Central memory CD8-positive, alpha-beta T cell (primary cell): ENCODE measurements at regions not wholly inside any gene's neighbourhood (a gene's known extent, or its start where the extent isn't known, plus 50 kb on each side); places are given as distances from the start of the nearest gene placed in this dataset.

Source experiments
- ATAC-seq: fragments of 150-1000 bp; cut with Tn5 transposase; replicated peaks from 2 replicates; pipeline ENCODE4 v1.10.0; 2022; ENCODE audit warnings: mild to moderate bottlenecking, moderate FRiP score, moderate number of reproducible peaks; ENCODE audit not compliant: poor library complexity, severe bottlenecking; ENCODE audit errors: extremely low read depth
- DNase-seq, 2 donors: peaks; one replicate each; pipeline ENCODE4 v3.0.0; 2021; ENCODE audit warnings: low spot score in 2 of 2
- H3K27ac Mint-ChIP-seq: one replicate; pipeline ENCODE4 v1.8.0; 2022; ENCODE audit warnings: low read depth, mild to moderate bottlenecking, moderate library complexity, mixed read lengths
- H3K27me3 Mint-ChIP-seq: one replicate; pipeline ENCODE4 v1.8.0; 2022; ENCODE audit warnings: mixed read lengths
- H3K36me3 Mint-ChIP-seq: one replicate; pipeline ENCODE4 v1.8.0; 2022; ENCODE audit warnings: mild to moderate bottlenecking, moderate library complexity, mixed read lengths; ENCODE audit not compliant: insufficient read depth
- H3K4me1 Mint-ChIP-seq: one replicate; pipeline ENCODE4 v1.8.0; 2022; ENCODE audit warnings: mixed read lengths
- H3K4me3 Mint-ChIP-seq: one replicate; pipeline ENCODE4 v1.8.0; 2022; ENCODE audit warnings: mild to moderate bottlenecking, moderate library complexity, mixed read lengths
- H3K9me3 Mint-ChIP-seq: one replicate; pipeline ENCODE4 v1.8.0; 2022; ENCODE audit warnings: mixed read lengths

GRCh38 chr12:115012861-115013235 is 328.9 kb upstream of the TBX3 start:
- Mint-ChIP-seq H3K4me3 (no peak overlapping the region), H3K4me1 (no peaks in the 10 kb centered on the region), H3K27me3 (no peaks in the 10 kb centered on the region), H3K36me3 (no peaks in the 10 kb centered on the region), H3K27ac (no peak overlapping the region), H3K9me3 (peaks cover 22% of the 10 kb centered on the region)
- ATAC-seq (no peak), DNase-seq (no peak)

DNA sequence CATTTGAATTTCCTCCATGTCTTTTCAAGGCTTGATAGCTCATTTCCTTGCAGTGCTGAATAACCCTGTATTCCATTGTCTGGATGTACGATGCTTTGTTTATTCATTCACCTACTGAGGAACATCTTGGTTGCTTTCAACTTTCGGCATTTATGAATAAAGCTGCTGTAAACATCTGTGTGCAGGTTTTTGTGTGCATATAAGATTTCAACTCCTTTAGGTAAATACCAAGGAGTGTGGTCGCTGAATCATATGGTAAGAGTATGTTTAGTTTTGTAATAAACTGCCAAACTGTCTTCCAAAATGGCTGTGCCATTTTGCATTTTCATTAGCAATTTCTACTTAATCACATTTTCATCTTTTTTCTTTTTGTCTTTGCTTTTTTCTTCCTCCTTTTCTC is 327.7 kb upstream of the TBX3 start:
- no peaks in the 10 kb centered on the region for H3K36me3 Mint-ChIP-seq
- H3K27ac Mint-ChIP-seq = no peak overlapping the region
- DNase-seq = no peak
- H3K9me3 Mint-ChIP-seq = peaks cover 20% of the 10 kb centered on the region
- H3K4me1 Mint-ChIP-seq = no peaks in the 10 kb centered on the region
- H3K27me3 Mint-ChIP-seq = no peaks in the 10 kb centered on the region
- H3K4me3 Mint-ChIP-seq = no peak overlapping the region
- no peak for ATAC-seq

DNA sequence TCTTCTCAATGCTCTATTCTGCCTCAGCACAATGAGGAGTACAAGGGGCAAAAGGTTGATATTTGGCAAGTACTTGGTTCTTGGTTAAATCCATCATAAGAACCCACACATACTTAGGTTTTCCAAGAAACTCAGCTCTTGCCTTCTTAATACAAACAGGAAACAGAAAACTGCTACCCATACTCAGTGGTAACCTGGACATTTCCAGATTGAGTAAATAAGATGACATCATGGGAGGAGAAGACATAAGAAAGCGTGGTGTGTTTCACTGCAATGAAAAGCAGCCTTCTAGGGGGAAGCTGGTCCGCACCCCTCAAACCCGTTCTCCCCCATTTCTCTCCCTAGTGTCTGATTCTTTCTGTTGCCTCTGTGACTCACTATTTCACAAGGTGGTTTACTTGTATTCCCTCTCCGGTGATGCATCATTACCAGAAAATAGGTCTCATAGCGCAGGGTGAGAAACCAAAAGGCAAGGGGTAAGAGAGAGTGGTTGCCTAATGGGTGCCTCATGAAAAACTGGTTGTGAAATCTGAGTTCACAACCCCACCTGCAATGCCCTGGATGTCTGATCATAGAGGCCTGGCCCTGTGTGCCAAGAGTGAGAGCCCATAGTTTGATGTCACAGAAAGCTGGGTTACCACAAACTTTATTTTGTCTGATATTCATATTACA is 326.5 kb upstream of the TBX3 start:
- no peak overlapping the region for H3K4me3 Mint-ChIP-seq
- no peaks in the 10 kb centered on the region for H3K36me3 Mint-ChIP-seq
- ATAC-seq = no peak
- no peak for DNase-seq
- no peaks in the 10 kb centered on the region for H3K27me3 Mint-ChIP-seq
- no peaks in the 10 kb centered on the region for H3K4me1 Mint-ChIP-seq
- H3K9me3 Mint-ChIP-seq = peaks cover 26% of the 10 kb centered on the region
- no peak overlapping the region for H3K27ac Mint-ChIP-seq

GRCh38 chr12:115008929-115009328 is 325.0 kb upstream of the TBX3 start:
- DNase-seq (no peak), ATAC-seq (no peak)
- Mint-ChIP-seq H3K9me3 (peaks cover 26% of the 10 kb centered on the region), H3K4me1 (no peaks in the 10 kb centered on the region), H3K27ac (no peak overlapping the region), H3K36me3 (no peaks in the 10 kb centered on the region), H3K27me3 (no peaks in the 10 kb centered on the region), H3K4me3 (no peak overlapping the region)

- Mint-ChIP-seq H3K27me3 (no peaks in the 10 kb centered on the region), H3K36me3 (no peaks in the 10 kb centered on the region), H3K4me1 (no peaks in the 10 kb centered on the region), H3K9me3 (peaks cover 16% of the 10 kb centered on the region), H3K27ac (no peak overlapping the region), H3K4me3 (no peak overlapping the region)
- DNase-seq (no peak), ATAC-seq (no peak)
These were observed 320.6 kb upstream of the TBX3 start for GRCh38 chr12:115004470-115005146.

DNA sequence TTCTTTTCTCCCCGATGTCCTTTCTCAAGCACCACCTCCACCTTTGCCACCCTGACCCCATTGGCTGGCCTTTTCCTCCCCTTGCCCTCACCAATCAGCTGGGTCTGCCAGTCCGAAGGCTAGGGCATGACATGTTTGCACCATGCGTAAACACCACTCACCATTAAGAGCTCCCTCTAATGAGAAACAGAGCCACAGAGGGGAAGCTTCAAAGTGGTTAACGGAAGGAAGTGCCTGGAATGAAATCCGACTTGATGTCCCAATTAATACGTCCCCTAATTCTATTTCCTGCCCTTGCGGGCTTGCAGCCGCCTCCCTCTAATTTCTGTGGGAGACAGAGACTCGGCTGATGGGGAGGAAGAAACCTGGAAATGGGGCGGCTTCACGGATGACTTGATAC is 318.5 kb upstream of the TBX3 start:
- Mint-ChIP-seq H3K27ac (no peak overlapping the region), H3K9me3 (peaks cover 16% of the 10 kb centered on the region), H3K36me3 (no peaks in the 10 kb centered on the region), H3K4me1 (no peaks in the 10 kb centered on the region), H3K27me3 (no peaks in the 10 kb centered on the region), H3K4me3 (no peak overlapping the region)
- DNase-seq = no peak
- ATAC-seq = no peak

- no peaks in the 10 kb centered on the region for H3K27me3 Mint-ChIP-seq
- no peaks in the 10 kb centered on the region for H3K4me1 Mint-ChIP-seq
- ATAC-seq = no peak
- H3K36me3 Mint-ChIP-seq = no peaks in the 10 kb centered on the region
- DNase-seq = no peak
- no peak overlapping the region for H3K27ac Mint-ChIP-seq
- H3K4me3 Mint-ChIP-seq = no peak overlapping the region
- H3K9me3 Mint-ChIP-seq = peaks cover 17% of the 10 kb centered on the region
These were observed 317.7 kb upstream of the TBX3 start for GRCh38 chr12:115001571-115002180.

DNA sequence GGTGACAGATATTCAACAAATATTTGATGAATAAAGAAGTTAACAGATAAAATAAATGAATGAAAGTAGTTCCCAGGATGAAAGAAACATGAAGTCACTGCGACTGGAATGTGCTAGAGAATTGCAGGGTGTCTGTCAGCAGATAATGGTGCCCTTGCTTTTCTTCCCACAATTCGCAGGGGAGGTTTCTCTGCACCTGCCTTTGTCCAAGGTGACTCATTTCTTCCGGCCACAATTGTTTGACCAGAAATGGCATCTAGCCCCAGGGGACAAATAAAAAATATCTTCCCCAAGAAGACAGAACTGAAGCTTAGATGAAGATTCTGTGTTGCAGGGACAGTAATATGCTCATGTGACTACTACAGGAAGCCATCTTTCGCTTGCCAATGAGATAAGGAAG is 316.1 kb upstream of the TBX3 start:
- H3K4me1 Mint-ChIP-seq = no peaks in the 10 kb centered on the region
- no peak overlapping the region for H3K4me3 Mint-ChIP-seq
- DNase-seq = no peak
- H3K27ac Mint-ChIP-seq = no peak overlapping the region
- no peaks in the 10 kb centered on the region for H3K36me3 Mint-ChIP-seq
- peaks cover 15% of the 10 kb centered on the region for H3K9me3 Mint-ChIP-seq
- no peaks in the 10 kb centered on the region for H3K27me3 Mint-ChIP-seq
- ATAC-seq = no peak

DNA sequence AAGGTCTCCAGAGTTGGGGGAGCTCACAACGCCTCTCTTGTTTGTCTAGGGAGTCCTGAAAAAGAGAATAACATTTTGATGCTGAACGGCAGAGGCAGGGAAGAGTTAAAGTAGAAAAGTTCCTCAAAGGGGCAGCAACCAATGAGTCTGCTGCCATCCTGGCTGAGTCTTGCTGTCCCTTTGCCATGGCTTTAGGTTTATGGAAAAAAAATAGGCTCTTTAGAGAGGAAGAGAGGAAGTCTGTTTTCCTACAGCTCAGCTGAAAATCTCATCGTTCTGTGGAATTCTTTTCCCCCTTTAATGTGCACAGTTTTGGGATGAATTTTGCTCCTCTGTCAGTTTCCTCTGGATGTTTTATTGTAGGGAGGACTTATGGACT is 314.8 kb upstream of the TBX3 start:
- ATAC-seq (no peak), DNase-seq (no peak)
- no peak overlapping the region for H3K4me3 Mint-ChIP-seq
- no peaks in the 10 kb centered on the region for H3K4me1 Mint-ChIP-seq
- no peaks in the 10 kb centered on the region for H3K36me3 Mint-ChIP-seq
- H3K9me3 Mint-ChIP-seq = peaks cover 15% of the 10 kb centered on the region
- H3K27ac Mint-ChIP-seq = no peak overlapping the region
- H3K27me3 Mint-ChIP-seq = no peaks in the 10 kb centered on the region

GRCh38 chr12:114998118-114998749 is 314.3 kb upstream of the TBX3 start:
- H3K4me1 Mint-ChIP-seq = no peaks in the 10 kb centered on the region
- no peak overlapping the region for H3K4me3 Mint-ChIP-seq
- H3K36me3 Mint-ChIP-seq = no peaks in the 10 kb centered on the region
- DNase-seq = no peak
- H3K27ac Mint-ChIP-seq = no peak overlapping the region
- H3K9me3 Mint-ChIP-seq = peaks cover 15% of the 10 kb centered on the region
- no peak for ATAC-seq
- no peaks in the 10 kb centered on the region for H3K27me3 Mint-ChIP-seq

GRCh38 chr12:114996382-114996781 is 312.4 kb upstream of the TBX3 start:
- no peaks in the 10 kb centered on the region for H3K27me3 Mint-ChIP-seq
- no peak overlapping the region for H3K27ac Mint-ChIP-seq

GRCh38 chr12:114995891-114996290 is 311.9 kb upstream of the TBX3 start:
- Mint-ChIP-seq H3K4me3 (no peak overlapping the region), H3K27me3 (no peaks in the 10 kb centered on the region), H3K4me1 (no peaks in the 10 kb centered on the region), H3K9me3 (peaks cover 11% of the 10 kb centered on the region), H3K27ac (no peak overlapping the region), H3K36me3 (no peaks in the 10 kb centered on the region)
- ATAC-seq (no peak), DNase-seq (no peak)

More at GRCh38 chr12:114996382-114996781, 312.4 kb upstream of the TBX3 start:
- Mint-ChIP-seq H3K36me3 (no peaks in the 10 kb centered on the region), H3K9me3 (peaks cover 11% of the 10 kb centered on the region), H3K4me3 (no peak overlapping the region), H3K4me1 (no peaks in the 10 kb centered on the region)
- DNase-seq = no peak
- ATAC-seq = no peak

DNA sequence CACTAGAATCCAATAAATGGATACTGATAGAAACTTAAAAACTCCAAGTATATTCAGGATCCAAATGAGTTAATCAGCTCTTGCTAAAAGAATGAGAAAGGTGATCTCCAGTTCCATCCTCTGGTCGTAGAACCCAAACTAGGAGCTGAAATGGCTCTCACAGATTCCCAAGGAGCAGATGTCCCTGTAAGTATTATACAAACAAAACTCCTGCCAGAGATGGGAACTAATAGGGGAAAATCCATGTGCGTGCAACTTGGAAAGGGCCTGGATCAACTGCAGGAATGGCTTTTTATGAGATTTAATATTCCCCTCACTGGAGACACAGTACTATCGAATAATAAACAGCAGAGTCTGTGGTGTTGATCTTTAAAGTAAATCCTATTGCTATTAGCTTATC is 309.2 kb upstream of the TBX3 start:
- no peaks in the 10 kb centered on the region for H3K36me3 Mint-ChIP-seq
- no peak overlapping the region for H3K27ac Mint-ChIP-seq
- no peak for ATAC-seq
- DNase-seq = no peak
- H3K4me1 Mint-ChIP-seq = no peaks in the 10 kb centered on the region
- H3K27me3 Mint-ChIP-seq = no peaks in the 10 kb centered on the region
- H3K4me3 Mint-ChIP-seq = no peak overlapping the region
- peaks cover 6% of the 10 kb centered on the region for H3K9me3 Mint-ChIP-seq
